ENCODE measurements at regions not wholly inside any gene's neighbourhood (a gene's known extent, or its start where the extent isn't known, plus 50 kb on each side); places are given as distances from the start of the nearest gene placed in this dataset.

DNA sequence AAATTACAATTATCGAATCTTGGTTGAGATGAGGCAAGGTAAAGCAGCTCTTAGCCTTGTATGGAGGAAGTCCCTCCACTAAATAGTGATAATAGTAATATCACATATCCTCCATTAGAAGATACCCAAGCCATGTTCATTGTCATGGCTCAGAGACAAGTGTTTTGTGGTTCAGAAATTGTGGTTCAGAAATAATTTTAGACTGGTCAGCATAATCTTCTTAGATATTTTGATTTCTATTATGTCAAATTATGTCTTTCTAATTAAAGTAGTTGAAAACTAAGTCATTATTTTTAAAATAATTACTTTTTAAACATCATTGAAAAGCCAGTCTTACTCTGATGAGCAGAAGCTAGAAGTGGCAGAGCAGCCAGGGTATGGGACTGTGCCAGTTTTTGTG is 507.7 kb downstream of the HTR7 start:
- TF ChIP-seq, protein P1, sequence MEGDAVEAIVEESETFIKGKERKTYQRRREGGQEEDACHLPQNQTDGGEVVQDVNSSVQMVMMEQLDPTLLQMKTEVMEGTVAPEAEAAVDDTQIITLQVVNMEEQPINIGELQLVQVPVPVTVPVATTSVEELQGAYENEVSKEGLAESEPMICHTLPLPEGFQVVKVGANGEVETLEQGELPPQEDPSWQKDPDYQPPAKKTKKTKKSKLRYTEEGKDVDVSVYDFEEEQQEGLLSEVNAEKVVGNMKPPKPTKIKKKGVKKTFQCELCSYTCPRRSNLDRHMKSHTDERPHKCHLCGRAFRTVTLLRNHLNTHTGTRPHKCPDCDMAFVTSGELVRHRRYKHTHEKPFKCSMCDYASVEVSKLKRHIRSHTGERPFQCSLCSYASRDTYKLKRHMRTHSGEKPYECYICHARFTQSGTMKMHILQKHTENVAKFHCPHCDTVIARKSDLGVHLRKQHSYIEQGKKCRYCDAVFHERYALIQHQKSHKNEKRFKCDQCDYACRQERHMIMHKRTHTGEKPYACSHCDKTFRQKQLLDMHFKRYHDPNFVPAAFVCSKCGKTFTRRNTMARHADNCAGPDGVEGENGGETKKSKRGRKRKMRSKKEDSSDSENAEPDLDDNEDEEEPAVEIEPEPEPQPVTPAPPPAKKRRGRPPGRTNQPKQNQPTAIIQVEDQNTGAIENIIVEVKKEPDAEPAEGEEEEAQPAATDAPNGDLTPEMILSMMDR (IDR thresholded peaks at IDR 0.05): no peak
- no peak for TF ChIP-seq POLR2A (IDR thresholded peaks at IDR 0.05; ENCODE audit: low read depth)
- no peak for TF ChIP-seq EP300 (IDR thresholded peaks at IDR 0.05)
- TF ChIP-seq POLR2AphosphoS5 (IDR thresholded peaks at IDR 0.05): no peak

Measured in esophagus muscularis mucosa (tissue), 4 donors.